IMR-90 (cell line): ENCODE measurements at regions not wholly inside any gene's neighbourhood (a gene's known extent, or its start where the extent isn't known, plus 50 kb on each side); places are given as distances from the start of the nearest gene placed in this dataset.

Experiments used
- ATAC-seq: fragments of 200-7000 bp; cut with Tn5 transposase; 2 replicates; pipeline ENCODE4 v1.9.1; 2020; ENCODE audit warnings: low read depth, mild to moderate bottlenecking, moderate library complexity
- BruUV-seq: library from RNA; stranded (reverse); fragments of 400-500 nt; replicated peaks from 2 replicates; lab custom pipeline; 2021; lab: Mats Ljungman, UMichigan
- CTCF ChIA-PET: fragments of 300-600 bp; formaldehyde crosslinking; extraction: SDS; loops from one replicate; lab custom pipeline; 2021; ENCODE audit warnings: antibody characterized with exemption; lab: Yijun Ruan, JAX
- POLR2A ChIA-PET: fragments of 300-600 bp; sonication (Branson Sonifier 250); formaldehyde crosslinking; loops from one replicate; lab custom pipeline; 2022; ENCODE audit warnings: antibody characterized with exemption; ENCODE audit not compliant: unreplicated experiment; lab: Charles Lee
- DNase-seq: peaks from one replicate; pipeline ENCODE4 v3.0.0; 2013
- H2AFZ ChIP-seq: replicated peaks from 2 replicates; pipeline ENCODE3; 2013; ENCODE audit warnings: low read length, mild to moderate bottlenecking; ENCODE audit not compliant: poor library complexity
- H2AK5ac ChIP-seq: 2 replicates; pipeline ENCODE4 v1.6.1; 2013; ENCODE audit warnings: low read depth, low read length, inconsistent platforms
- H2AK9ac ChIP-seq: replicated peaks from 2 replicates; pipeline ENCODE3; 2013; ENCODE audit warnings: mild to moderate bottlenecking, low read depth, low read length, moderate library complexity; ENCODE audit not compliant: poor library complexity
- H2BK120ac ChIP-seq: 2 replicates; pipeline ENCODE4 v1.6.1; 2013; ENCODE audit warnings: low read depth, low read length, inconsistent platforms
- H2BK15ac ChIP-seq: 3 replicates; pipeline ENCODE4 v1.6.1; 2013; ENCODE audit warnings: low read depth, low read length, inconsistent platforms
- H2BK20ac ChIP-seq: 2 replicates; pipeline ENCODE4 v1.6.1; 2013; ENCODE audit warnings: low read depth, mild to moderate bottlenecking, inconsistent platforms, low read length, moderate library complexity
- H2BK5ac ChIP-seq: 2 replicates; pipeline ENCODE4 v1.6.1; 2013; ENCODE audit warnings: mild to moderate bottlenecking, low read depth, low read length, inconsistent platforms; ENCODE audit not compliant: poor library complexity, severe bottlenecking
- H3K14ac ChIP-seq: replicated peaks from 2 replicates; pipeline ENCODE4 v1.6.1; 2013; ENCODE audit warnings: low read depth, low read length, inconsistent platforms
- H3K18ac ChIP-seq: 2 replicates; pipeline ENCODE4 v1.6.1; 2013; ENCODE audit warnings: low read depth, low read length, control low read depth
- H3K23ac ChIP-seq: 2 replicates; pipeline ENCODE4 v1.6.1; 2013; ENCODE audit warnings: low read depth, low read length, inconsistent platforms
- H3K27ac ChIP-seq: 2 replicates; pipeline ENCODE4 v1.5.1; 2013; ENCODE audit warnings: mild to moderate bottlenecking, control low read depth, low read length; ENCODE audit not compliant: insufficient read depth
- H3K27me3 ChIP-seq: 2 replicates; pipeline ENCODE4 v1.6.1; 2013; ENCODE audit warnings: low read length; ENCODE audit not compliant: control insufficient read depth, insufficient read depth
- H3K36me3 ChIP-seq: 2 replicates; pipeline ENCODE4 v1.6.1; 2013; ENCODE audit warnings: low read length, mixed read lengths; ENCODE audit not compliant: control insufficient read depth, insufficient read depth
- H3K4ac ChIP-seq: 2 replicates; pipeline ENCODE4 v1.6.1; 2013; ENCODE audit warnings: low read depth, low read length, inconsistent platforms
- H3K4me1 ChIP-seq: 2 replicates; pipeline ENCODE4 v1.6.1; 2013; ENCODE audit warnings: low read length, mixed read lengths; ENCODE audit not compliant: control insufficient read depth, insufficient read depth
- H3K4me2 ChIP-seq: 2 replicates; pipeline ENCODE4 v1.6.1; 2013; ENCODE audit warnings: low read depth, mild to moderate bottlenecking, control low read depth, low read length, moderate library complexity
- H3K4me3 ChIP-seq: 2 replicates; pipeline ENCODE4 v1.5.1; 2013; ENCODE audit warnings: low read depth, mild to moderate bottlenecking, control low read depth, low read length, moderate library complexity; ENCODE audit not compliant: insufficient read depth
- H3K56ac ChIP-seq: 2 replicates; pipeline ENCODE4 v1.6.1; 2013; ENCODE audit warnings: low read length, inconsistent platforms; ENCODE audit not compliant: insufficient read depth; ENCODE audit errors: extremely low read depth
- H3K79me1 ChIP-seq, 2 experiments: 2 replicates each; pipeline ENCODE4 v1.6.1; 2013; ENCODE audit warnings: low read length in 2 of 2, inconsistent platforms in 1 of 2, low read depth in 1 of 2
- H3K9ac ChIP-seq: 2 replicates; pipeline ENCODE4 v1.6.1; 2013; ENCODE audit warnings: low read depth, low read length, control low read depth
- H3K9me1 ChIP-seq: 2 replicates; pipeline ENCODE4 v1.6.1; 2013; ENCODE audit warnings: low read length, inconsistent platforms; ENCODE audit not compliant: insufficient read depth
- H3K9me3 ChIP-seq: 2 replicates; pipeline ENCODE4 v1.6.1; 2013; ENCODE audit warnings: low read length; ENCODE audit not compliant: control insufficient read depth, insufficient read depth
- H4K20me1 ChIP-seq: 2 replicates; pipeline ENCODE4 v1.6.1; 2013; ENCODE audit warnings: low read length, inconsistent platforms; ENCODE audit not compliant: insufficient read depth
- H4K5ac ChIP-seq: 2 replicates; pipeline ENCODE4 v1.6.1; 2013; ENCODE audit warnings: mild to moderate bottlenecking, low read depth, low read length, control low read depth
- H4K8ac ChIP-seq, 2 experiments: 2 replicates each; pipeline ENCODE4 v1.6.1; 2013; ENCODE audit warnings: low read depth in 2 of 2, low read length in 2 of 2, control low read depth in 1 of 2, inconsistent platforms in 1 of 2
- H4K91ac ChIP-seq: 2 replicates; pipeline ENCODE4 v1.6.1; 2013; ENCODE audit warnings: low read depth, low read length, inconsistent platforms; ENCODE audit not compliant: insufficient read depth
- BHLHE40 ChIP-seq: fragments of 150-350 bp; IDR thresholded peaks from 2 replicates; pipeline ENCODE4 v1.6.1; 2016; ENCODE audit warnings: mild to moderate bottlenecking, low read depth, low read length
- CEBPB ChIP-seq: IDR thresholded peaks from 2 replicates; pipeline ENCODE4 v1.6.1; 2012; ENCODE audit warnings: low read depth, low read length, improper control_type of control experiment
- MAFK ChIP-seq: IDR thresholded peaks from 2 replicates; pipeline ENCODE4 v1.6.1; 2012; ENCODE audit warnings: low read depth, low read length, improper control_type of control experiment
- MAZ ChIP-seq: IDR thresholded peaks from 2 replicates; pipeline ENCODE4 v1.6.1; 2012; ENCODE audit warnings: low read depth, mild to moderate bottlenecking, low read length, improper control_type of control experiment, moderate library complexity, borderline replicate concordance
- RFX5 ChIP-seq: IDR thresholded peaks from 2 replicates; pipeline ENCODE4 v1.8.0; 2012; ENCODE audit warnings: low read depth, mild to moderate bottlenecking, low read length, moderate library complexity
- WGBS, 2 experiments: methylation state at CpG; one replicate each; pipeline versions ENCODE4 v1.1.5 to v1.1.7; 2013; ENCODE audit warnings: missing lambda C conversion rate in 2 of 2; ENCODE audit not compliant: insufficient read length in 1 of 2; ENCODE audit errors: extremely low coverage in 2 of 2; 5-methylcytosine and 5-hydroxymethylcytosine counted together
- dilution Hi-C: fragments of 300-500 bp; cut with HindIII; formaldehyde crosslinking; loops from one replicate; pipeline ENCODE4 v1.14.3; 2018; ENCODE audit warnings: low sequenced_read_pairs; ENCODE audit not compliant: unreplicated experiment
- in situ Hi-C: fragments of 300-500 bp; cut with MboI; formaldehyde crosslinking; loops from 3 replicates; pipeline ENCODE4 v1.14.3; 2019; ENCODE audit warnings: low sequenced_read_pairs, inconsistent platforms, mixed read lengths
- intact Hi-C: fragments of 100-400 bp; cut with micrococcal nuclease; formaldehyde crosslinking; loops from 2 replicates; pipeline ENCODE4 v1.10.0; 2022

GRCh38 chr16:9311303-9311954 is 220.0 kb downstream of the HAPSTR1 start:
- Histone ChIP-seq H3K36me3 (no peaks in the 10 kb centered on the region), H3K27ac (no peak overlapping the region), H3K14ac (no peak overlapping the region), H3K4ac (no peak overlapping the region), H2BK15ac (no peak overlapping the region), H3K18ac (no peak overlapping the region), H3K27me3 (no peaks in the 10 kb centered on the region), H2BK20ac (no peak overlapping the region), H3K56ac (no peak overlapping the region), H2AK9ac (no peak overlapping the region), H2AFZ (no peak overlapping the region), H3K79me1 (no peaks in the 10 kb centered on the region), H3K4me2 (no peak overlapping the region), H4K91ac (no peak overlapping the region), H3K23ac (no peak overlapping the region), H3K9me3 (peaks cover 13% of the 10 kb centered on the region), H4K5ac (no peak overlapping the region), H2BK5ac (no peak overlapping the region), H3K4me1 (no peaks in the 10 kb centered on the region), H4K20me1 (no peaks in the 10 kb centered on the region), H2BK120ac (no peak overlapping the region), H2AK5ac (no peak overlapping the region), H4K8ac (no peak overlapping the region), H3K9ac (no peak overlapping the region), H3K4me3 (no peak overlapping the region), H3K9me1 (no peaks in the 10 kb centered on the region)
- 0% methylated on average over 1 of the region's 5 CpGs; no CpG with 5 or more reads in 1 of the 2 experiments for WGBS, 2 experiments
- TF ChIP-seq CEBPB = no peak
- no peak for TF ChIP-seq MAFK
- TF ChIP-seq RFX5 = no peak
- no peak for TF ChIP-seq BHLHE40
- no peak for TF ChIP-seq MAZ
- in situ Hi-C loops (no loop called here), intact Hi-C loops (no loop called here), dilution Hi-C loops (no loop called here)
- ChIA-PET CTCF (no interaction called here), POLR2A (no interaction called here)
- BruUV-seq = no TSS peak
- no peak for ATAC-seq
- no peak for DNase-seq
